ENCODE measurements at regions not wholly inside any gene's neighbourhood (a gene's known extent, or its start where the extent isn't known, plus 50 kb on each side); places are given as distances from the start of the nearest gene placed in this dataset.

DNA sequence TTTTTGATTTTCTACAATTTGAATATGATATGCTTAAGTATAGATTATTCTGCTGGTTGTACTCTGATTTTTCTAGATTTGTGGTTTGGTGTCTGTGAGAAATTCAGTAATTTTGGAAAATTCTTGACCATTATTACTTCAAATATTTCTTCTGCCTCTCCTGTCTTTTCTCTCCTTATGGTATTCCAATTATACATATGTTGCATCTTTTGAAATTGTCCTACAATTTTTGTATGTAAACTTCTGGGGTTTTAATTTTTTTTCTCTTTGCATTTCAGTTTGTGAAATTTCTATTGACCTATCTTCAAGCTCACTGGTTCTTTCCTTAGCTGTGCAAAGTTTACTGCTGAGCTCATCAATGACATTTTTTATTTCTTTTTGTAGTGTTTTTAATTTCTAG, 534.4 kb upstream of the SLC35B3 start:
- TF ChIP-seq REST (IDR thresholded peaks at IDR 0.05; ENCODE audit: insufficient read depth in 1 of 2, low read depth in 2 of 2, low read length in 2 of 2) = no peak
- TF ChIP-seq POLR2AphosphoS5 (IDR thresholded peaks at IDR 0.05; ENCODE audit: low read depth, low read length) = no peak
- TF ChIP-seq TAF1 (IDR thresholded peaks at IDR 0.05; ENCODE audit: borderline replicate concordance, insufficient read depth, low read length) = no peak
- TF ChIP-seq SIN3A (IDR thresholded peaks at IDR 0.05; ENCODE audit: borderline replicate concordance, insufficient read depth, low read length) = no peak
- no peak for TF ChIP-seq FOXP2 (optimal IDR thresholded peaks at IDR 0.05; ENCODE audit: borderline replicate concordance, extremely low read depth, extremely low read length, insufficient read depth)

Measured in PFSK-1 (cell line).